DMS79 (cell line): ENCODE measurements at regions not wholly inside any gene's neighbourhood (a gene's known extent, or its start where the extent isn't known, plus 50 kb on each side); places are given as distances from the start of the nearest gene placed in this dataset.
"Not testable (repeated sequence)": the region's sequence is repeated elsewhere in the genome, so short reads cannot be mapped to it uniquely, and the experiment has no call there.

Experiments
- DNase-seq: peaks from one replicate; lab custom pipeline; 2025; lab: John Stamatoyannopoulos, UW

GRCh38 chr11:34830648-34831047 is 85.5 kb downstream of the APIP start:
- DNase-seq: no peak

GRCh38 chr11:34830035-34830434 is 86.1 kb downstream of the APIP start:
- DNase-seq: no peak

- DNase-seq: no peak
These were observed 89.0 kb downstream of the APIP start for GRCh38 chr11:34827228-34827627.

GRCh38 chr11:34826384-34826726 is 89.8 kb downstream of the APIP start:
- no peak for DNase-seq

GRCh38 chr11:34825670-34826383 is 90.4 kb downstream of the APIP start:
- no peak for DNase-seq

GRCh38 chr11:34825315-34825669 is 90.9 kb downstream of the APIP start:
- no peak for DNase-seq

GRCh38 chr11:34824425-34824824 is 91.8 kb downstream of the APIP start:
- peak; percentile 18 for DNase-seq

GRCh38 chr11:34823639-34824038 is 92.5 kb downstream of the APIP start:
- no peak for DNase-seq

- DNase-seq: no peak
These were observed 93.0 kb downstream of the APIP start for GRCh38 chr11:34823197-34823596.

- DNase-seq: no peak
These were observed 96.3 kb downstream of the APIP start for GRCh38 chr11:34819740-34820482.

GRCh38 chr11:34817812-34818211 is 98.4 kb downstream of the APIP start:
- DNase-seq: not testable (repeated sequence)

GRCh38 chr11:34816698-34817213 is 99.4 kb downstream of the APIP start:
- no peak for DNase-seq

- no peak for DNase-seq
These were observed 103.1 kb downstream of the APIP start for GRCh38 chr11:34812905-34813576.

GRCh38 chr11:34811858-34812257 is 104.3 kb downstream of the APIP start:
- DNase-seq: no peak

GRCh38 chr11:34810107-34810562 is 106.0 kb downstream of the APIP start:
- DNase-seq: no peak

GRCh38 chr11:34809191-34810106 is 106.7 kb downstream of the APIP start:
- DNase-seq: no peak

- no peak for DNase-seq
These were observed 109.3 kb downstream of the APIP start for GRCh38 chr11:34806875-34807274.

GRCh38 chr11:34805937-34806336 is 110.2 kb downstream of the APIP start:
- DNase-seq: no peak

GRCh38 chr11:34799848-34800247 is 116.3 kb downstream of the APIP start:
- no peak for DNase-seq

GRCh38 chr11:34798985-34799384 is 117.2 kb downstream of the APIP start:
- DNase-seq: no peak

- DNase-seq: not testable (repeated sequence)
These were observed 118.7 kb downstream of the APIP start for GRCh38 chr11:34797497-34797896.

- DNase-seq: no peak
These were observed 120.5 kb downstream of the APIP start for GRCh38 chr11:34795641-34796040.
